ENCODE measurements at regions not wholly inside any gene's neighbourhood (a gene's known extent, or its start where the extent isn't known, plus 50 kb on each side); places are given as distances from the start of the nearest gene placed in this dataset.

- TF ChIP-seq EZH2 (IDR thresholded peaks at IDR 0.05; ENCODE audit: insufficient read depth, poor library complexity, severe bottlenecking) (no peak), EZH2phosphoT487 (IDR thresholded peaks at IDR 0.05; ENCODE audit: insufficient read depth, low read depth) (no peak)
These were observed 194.4 kb downstream of the COX18 start for GRCh38 chr4:72875138-72875537.
